Skeletal muscle tissue (tissue), 3 donors: ENCODE measurements at regions not wholly inside any gene's neighbourhood (a gene's known extent, or its start where the extent isn't known, plus 50 kb on each side); places are given as distances from the start of the nearest gene placed in this dataset.

Experiments used
- H3K27ac ChIP-seq: one replicate; pipeline ENCODE4 v1.7.0; 2013; ENCODE audit warnings: mild to moderate bottlenecking, low read depth, low read length, inconsistent platforms
- H3K27me3 ChIP-seq, 3 donors: one replicate each; pipeline ENCODE4 v1.7.0; 2013; ENCODE audit warnings: low read length in 3 of 3; ENCODE audit not compliant: control insufficient read depth in 3 of 3, insufficient read depth in 3 of 3
- H3K36me3 ChIP-seq, 3 donors: one replicate each; pipeline ENCODE4 v1.7.0; 2013; ENCODE audit warnings: low read length in 3 of 3; ENCODE audit not compliant: control insufficient read depth in 3 of 3, insufficient read depth in 3 of 3
- H3K4me1 ChIP-seq, 3 donors: one replicate each; pipeline ENCODE4 v1.7.0; 2013; ENCODE audit warnings: low read length in 3 of 3, mild to moderate bottlenecking in 3 of 3; ENCODE audit not compliant: control insufficient read depth in 3 of 3, insufficient read depth in 3 of 3
- H3K4me3 ChIP-seq, 3 donors: one replicate each; pipeline ENCODE4 v1.7.0; 2013; ENCODE audit warnings: low read length in 3 of 3
- H3K9ac ChIP-seq, 3 donors: one replicate each; pipeline ENCODE4 v1.7.0; 2013; ENCODE audit warnings: low read length in 3 of 3, mild to moderate bottlenecking in 3 of 3, moderate library complexity in 2 of 3, low read depth in 1 of 3
- H3K9me3 ChIP-seq, 3 donors: one replicate each; pipeline ENCODE4 v1.7.0; 2013; ENCODE audit warnings: low read length in 3 of 3; ENCODE audit not compliant: control insufficient read depth in 3 of 3
- donor health status: Osteomylitis.

DNA sequence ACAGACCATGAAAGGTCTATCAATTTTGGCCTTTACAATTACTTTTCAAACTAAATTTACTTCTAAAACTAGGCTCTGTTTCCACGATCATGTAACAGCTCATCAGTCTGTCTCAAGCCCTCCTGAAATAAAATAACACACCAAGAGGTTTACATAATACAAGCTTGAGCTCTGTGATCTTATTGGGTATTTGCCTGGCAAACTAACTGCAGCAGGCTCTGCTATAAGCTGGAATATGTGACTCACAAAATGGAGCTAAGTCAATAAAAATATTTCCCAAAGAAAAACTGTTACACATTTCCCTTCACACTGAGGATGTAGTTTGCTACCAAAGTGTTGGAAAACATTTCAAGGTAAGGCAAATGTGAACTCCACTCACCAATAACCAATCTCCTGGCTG lies 94.7 kb upstream of the GPM6B start:
- Histone ChIP-seq H3K36me3 (no peaks in the 10 kb centered on the region), H3K27ac (no peak overlapping the region), H3K27me3 (peaks cover 0 to 3% (median 0%) of the 10 kb centered on the region in 3 donors), H3K9me3 (no peaks in the 10 kb centered on the region), H3K4me3 (no peak overlapping the region), H3K9ac (no peak overlapping the region), H3K4me1 (no peaks in the 10 kb centered on the region)

- H3K9me3 ChIP-seq = no peaks in the 10 kb centered on the region
- no peak overlapping the region for H3K27ac ChIP-seq
- no peak overlapping the region for H3K9ac ChIP-seq
Observed at GRCh38 chrX:13906093-13906492, 89.2 kb upstream of the GPM6B start.

GRCh38 chrX:13903405-13903804 lies 86.5 kb upstream of the GPM6B start:
- Histone ChIP-seq H3K27ac (no peak overlapping the region), H3K4me3 (no peak overlapping the region), H3K36me3 (no peaks in the 10 kb centered on the region), H3K9ac (no peak overlapping the region), H3K9me3 (no peaks in the 10 kb centered on the region), H3K27me3 (no peaks in the 10 kb centered on the region), H3K4me1 (no peaks in the 10 kb centered on the region)

More at GRCh38 chrX:13906093-13906492, 89.2 kb upstream of the GPM6B start:
- H3K4me1 ChIP-seq = no peaks in the 10 kb centered on the region
- no peak overlapping the region for H3K4me3 ChIP-seq
- H3K27me3 ChIP-seq = no peaks in the 10 kb centered on the region
- H3K36me3 ChIP-seq = no peaks in the 10 kb centered on the region

DNA sequence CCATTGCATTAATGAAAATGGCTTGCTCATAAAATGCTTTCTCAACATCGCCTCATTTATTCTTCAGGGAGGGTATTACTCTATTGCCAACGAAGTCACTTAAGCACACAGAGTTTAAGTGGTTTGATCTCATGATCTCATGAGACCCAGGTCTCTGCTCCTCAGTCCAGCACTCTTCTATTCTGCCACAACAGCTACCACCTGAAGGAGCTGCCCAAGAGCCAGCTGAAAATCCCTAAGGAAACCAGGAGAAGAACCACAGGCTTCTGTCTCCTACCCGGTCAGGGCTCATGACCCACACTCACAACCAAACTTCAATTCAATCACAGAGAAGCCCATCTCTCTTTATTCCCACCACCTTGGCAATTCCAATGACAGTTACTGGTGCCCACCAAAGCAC lies 85.5 kb upstream of the GPM6B start:
- no peak overlapping the region for H3K9ac ChIP-seq
- no peak overlapping the region for H3K4me3 ChIP-seq
- H3K4me1 ChIP-seq = no peaks in the 10 kb centered on the region
- H3K27me3 ChIP-seq = no peaks in the 10 kb centered on the region
- H3K27ac ChIP-seq = no peak overlapping the region
- no peaks in the 10 kb centered on the region for H3K36me3 ChIP-seq
- H3K9me3 ChIP-seq = no peaks in the 10 kb centered on the region

- Histone ChIP-seq H3K4me3 (no peak overlapping the region), H3K9ac (no peak overlapping the region), H3K4me1 (no peaks in the 10 kb centered on the region), H3K36me3 (no peaks in the 10 kb centered on the region), H3K27ac (no peak overlapping the region), H3K27me3 (no peaks in the 10 kb centered on the region), H3K9me3 (no peaks in the 10 kb centered on the region)
Observed at GRCh38 chrX:13901354-13901753, 84.5 kb upstream of the GPM6B start.

- H3K36me3 ChIP-seq = no peaks in the 10 kb centered on the region
- H3K27ac ChIP-seq = no peak overlapping the region
- H3K27me3 ChIP-seq = no peaks in the 10 kb centered on the region
Observed at GRCh38 chrX:13900351-13900750, 83.5 kb upstream of the GPM6B start.

DNA sequence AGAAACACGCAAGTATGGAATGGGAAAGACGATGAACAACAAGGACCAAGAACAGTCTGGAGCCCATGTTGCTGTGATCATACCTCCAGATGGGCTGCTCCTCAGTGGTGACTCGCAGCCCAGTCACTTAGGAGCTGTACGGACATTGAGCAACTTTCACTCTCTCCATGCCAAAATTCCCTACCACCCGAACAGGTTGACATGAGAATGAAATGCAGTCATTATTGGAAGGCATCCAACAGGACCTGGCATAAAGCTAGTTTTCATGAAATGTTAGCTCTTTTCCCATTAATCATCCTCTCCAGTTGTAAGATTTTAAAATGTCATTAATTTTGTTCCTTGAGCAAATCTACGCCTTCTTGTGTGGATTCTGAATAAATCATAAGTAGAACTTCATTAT lies 82.7 kb upstream of the GPM6B start:
- H3K36me3 ChIP-seq = no peaks in the 10 kb centered on the region
- no peaks in the 10 kb centered on the region for H3K4me1 ChIP-seq
- no peaks in the 10 kb centered on the region for H3K9me3 ChIP-seq
- no peak overlapping the region for H3K9ac ChIP-seq
- H3K27me3 ChIP-seq = no peaks in the 10 kb centered on the region
- H3K4me3 ChIP-seq = no peak overlapping the region
- H3K27ac ChIP-seq = no peak overlapping the region

More at GRCh38 chrX:13900351-13900750, 83.5 kb upstream of the GPM6B start:
- no peaks in the 10 kb centered on the region for H3K9me3 ChIP-seq
- H3K4me1 ChIP-seq = no peaks in the 10 kb centered on the region
- H3K4me3 ChIP-seq = no peak overlapping the region
- no peak overlapping the region for H3K9ac ChIP-seq

GRCh38 chrX:13898603-13899002 lies 81.7 kb upstream of the GPM6B start:
- H3K27me3 ChIP-seq = peaks cover 0 to 4% (median 0%) of the 10 kb centered on the region in 3 donors
- no peaks in the 10 kb centered on the region for H3K4me1 ChIP-seq
- H3K9ac ChIP-seq = no peak overlapping the region
- H3K9me3 ChIP-seq = no peaks in the 10 kb centered on the region
- no peak overlapping the region for H3K4me3 ChIP-seq
- H3K36me3 ChIP-seq = no peaks in the 10 kb centered on the region
- no peak overlapping the region for H3K27ac ChIP-seq

- no peaks in the 10 kb centered on the region for H3K9me3 ChIP-seq
- H3K4me3 ChIP-seq = no peak overlapping the region
- H3K27ac ChIP-seq = no peak overlapping the region
- H3K36me3 ChIP-seq = no peaks in the 10 kb centered on the region
- H3K27me3 ChIP-seq = peaks cover 0 to 4% (median 0%) of the 10 kb centered on the region in 3 donors
- H3K4me1 ChIP-seq = no peaks in the 10 kb centered on the region
- H3K9ac ChIP-seq = no peak overlapping the region
Observed at GRCh38 chrX:13898083-13898482, 81.2 kb upstream of the GPM6B start.

- Histone ChIP-seq H3K36me3 (no peaks in the 10 kb centered on the region), H3K9ac (no peak overlapping the region), H3K27me3 (peaks cover 0 to 4% (median 0%) of the 10 kb centered on the region in 3 donors), H3K4me3 (no peak overlapping the region), H3K9me3 (no peaks in the 10 kb centered on the region), H3K27ac (no peak overlapping the region), H3K4me1 (no peaks in the 10 kb centered on the region)
Observed at GRCh38 chrX:13897566-13897965, 80.7 kb upstream of the GPM6B start.
